SW 1271 (cell line): ENCODE measurements at regions not wholly inside any gene's neighbourhood (a gene's known extent, or its start where the extent isn't known, plus 50 kb on each side); places are given as distances from the start of the nearest gene placed in this dataset.
A peak's percentile ranks its signal among the peaks of the same experiment; 100 is the strongest.

ENCODE experiments used
- DNase-seq, 2 experiments: peaks; one replicate each; lab custom pipeline; 2025; lab: John Stamatoyannopoulos, UW

DNA sequence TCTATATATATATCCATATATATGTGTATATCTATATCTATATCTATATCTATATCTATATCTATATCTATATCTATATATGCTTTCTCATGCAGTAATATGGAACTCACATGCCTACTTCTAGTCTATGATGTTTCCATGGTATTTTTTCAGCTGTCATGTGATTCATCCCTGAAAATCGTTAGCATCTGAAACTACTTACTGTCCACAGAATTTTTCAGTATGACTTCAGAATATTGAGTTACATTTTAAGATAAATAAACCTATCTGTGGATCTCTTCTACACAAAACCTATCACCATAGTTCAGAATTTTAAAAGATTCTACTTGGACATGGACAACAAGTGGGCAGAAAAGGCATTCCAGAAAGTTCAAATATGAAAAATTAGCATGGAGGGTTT, 855.1 kb upstream of the INTU start:
- DNase-seq: peak; percentile 0 to 54

DNA sequence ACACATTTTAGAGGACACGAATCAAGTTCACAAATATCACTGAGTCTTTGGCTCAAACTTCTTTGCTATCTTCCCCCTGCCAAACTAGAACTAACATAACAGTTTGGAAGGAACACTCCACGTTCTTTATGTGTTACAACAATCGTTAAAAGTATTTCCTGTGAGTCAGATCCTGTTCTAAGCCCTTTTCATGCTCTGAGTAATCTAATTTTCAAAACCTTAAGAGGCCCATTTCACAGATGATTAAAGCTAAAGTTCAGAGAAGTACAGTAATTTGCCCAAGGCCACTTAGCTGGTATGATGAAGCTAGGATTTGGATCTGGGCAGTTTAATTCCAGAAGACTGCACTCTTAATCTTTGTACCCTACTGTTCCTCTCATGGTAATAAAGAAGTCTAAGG, 854.4 kb upstream of the INTU start:
- DNase-seq: peak; percentile 27 to 75

GRCh38 chr4:126779001-126779400, 853.8 kb upstream of the INTU start:
- DNase-seq: no peak

DNA sequence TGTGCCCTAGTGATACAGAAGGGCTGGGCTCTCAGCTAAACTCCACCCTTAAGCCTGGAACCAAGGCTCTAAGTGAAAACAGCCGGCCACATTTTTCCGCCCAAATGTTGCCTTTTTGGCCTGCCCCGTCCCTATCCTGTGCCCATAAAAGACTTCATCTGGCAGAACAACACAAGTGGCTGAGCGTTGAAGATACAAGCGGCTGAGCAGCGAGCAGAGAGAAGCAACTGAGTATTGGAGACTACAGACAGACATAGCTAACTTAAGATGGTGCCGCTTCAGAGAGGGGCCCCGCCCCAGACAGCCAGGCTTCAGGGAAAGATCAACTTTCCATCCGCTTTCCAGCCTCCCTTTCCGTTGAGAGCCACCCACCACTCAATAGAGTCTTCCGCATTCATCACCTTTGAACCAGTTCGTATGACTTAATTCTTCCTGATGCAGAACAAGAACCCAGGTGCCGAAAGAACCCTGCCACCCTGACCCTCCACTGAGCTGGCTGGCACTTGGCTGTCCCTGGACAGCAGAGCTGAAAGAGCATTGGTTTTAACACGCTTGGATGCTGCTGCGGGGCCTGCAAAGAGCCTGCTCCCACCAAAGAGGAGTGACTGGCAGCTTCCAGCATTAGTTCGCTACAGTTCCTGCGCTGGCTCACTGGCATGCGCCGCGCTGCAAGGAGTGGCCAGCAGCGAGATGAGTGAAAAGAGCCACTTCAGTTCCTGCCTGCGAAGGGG, 853.2 kb upstream of the INTU start:
- DNase-seq: no peak

DNA sequence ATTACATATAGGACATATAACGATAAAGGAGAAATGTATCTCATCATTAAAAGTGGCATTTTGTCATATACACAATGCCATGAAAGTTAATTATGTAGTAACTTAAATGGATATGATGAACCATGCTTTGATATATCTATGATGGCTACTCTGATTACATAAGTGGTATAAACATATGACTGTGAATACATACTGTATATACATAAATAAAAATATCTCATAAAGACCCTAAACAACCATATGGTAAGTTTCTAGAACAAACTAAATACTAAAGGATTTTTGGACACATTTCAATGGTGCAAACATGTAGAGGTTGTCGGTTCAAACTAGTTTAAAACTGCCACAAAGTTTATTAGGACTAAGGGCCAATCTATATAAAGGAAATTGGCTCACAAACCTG, 849.6 kb upstream of the INTU start:
- no peak for DNase-seq

DNA sequence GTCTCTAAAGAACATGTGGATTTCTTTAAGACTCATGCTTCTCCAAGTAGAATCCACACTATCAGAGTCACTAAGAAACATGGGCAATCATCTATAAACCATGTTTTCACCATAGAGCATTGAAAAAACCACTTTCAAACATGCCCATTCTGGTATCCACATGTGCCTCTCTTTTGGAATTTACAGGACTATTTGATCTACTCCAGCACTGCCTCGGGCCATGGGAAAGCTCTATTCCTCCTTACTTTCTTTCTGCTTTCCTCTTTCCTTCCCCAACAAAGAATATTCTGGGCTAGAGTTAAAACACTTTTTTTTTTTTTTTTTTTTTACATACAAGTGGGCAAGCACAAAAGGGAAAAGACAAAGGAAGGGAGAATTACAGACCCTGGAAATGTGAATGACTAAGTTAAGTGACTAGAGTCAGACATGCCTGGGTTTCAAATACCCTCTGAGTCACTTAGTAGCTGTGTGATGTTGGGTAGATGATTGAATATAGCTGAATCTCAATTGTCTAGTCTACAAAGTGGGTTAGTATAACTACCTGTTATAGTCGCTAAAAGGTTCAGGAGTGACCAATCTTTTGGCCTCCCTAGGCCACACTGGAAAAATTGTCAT, 847.7 kb upstream of the INTU start:
- no peak for DNase-seq

- peak in 1 of 2 experiments; percentile 20 for DNase-seq
Measured at GRCh38 chr4:126790633-126791032, 842.1 kb upstream of the INTU start.

DNA sequence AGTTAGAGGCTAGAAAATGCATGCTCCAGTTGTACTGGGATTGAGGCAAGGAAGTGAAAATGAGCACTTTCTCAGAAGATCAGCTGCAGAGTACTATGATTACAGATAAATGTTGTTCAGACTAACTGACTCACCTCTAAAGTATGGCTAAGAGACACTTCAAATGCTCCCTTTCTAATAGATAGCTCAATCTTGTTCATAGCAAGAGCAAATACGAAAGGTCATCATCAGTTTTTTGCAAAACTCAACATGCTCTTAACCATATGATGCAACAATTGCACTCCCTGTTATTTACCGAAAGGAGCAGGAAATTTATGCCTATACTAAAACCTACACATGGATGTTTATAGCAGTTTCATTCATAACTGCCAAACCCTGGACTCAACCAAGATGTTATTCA, 838.4 kb upstream of the INTU start:
- no peak for DNase-seq

- no peak for DNase-seq
Measured at GRCh38 chr4:126798214-126798613, 834.5 kb upstream of the INTU start.

DNA sequence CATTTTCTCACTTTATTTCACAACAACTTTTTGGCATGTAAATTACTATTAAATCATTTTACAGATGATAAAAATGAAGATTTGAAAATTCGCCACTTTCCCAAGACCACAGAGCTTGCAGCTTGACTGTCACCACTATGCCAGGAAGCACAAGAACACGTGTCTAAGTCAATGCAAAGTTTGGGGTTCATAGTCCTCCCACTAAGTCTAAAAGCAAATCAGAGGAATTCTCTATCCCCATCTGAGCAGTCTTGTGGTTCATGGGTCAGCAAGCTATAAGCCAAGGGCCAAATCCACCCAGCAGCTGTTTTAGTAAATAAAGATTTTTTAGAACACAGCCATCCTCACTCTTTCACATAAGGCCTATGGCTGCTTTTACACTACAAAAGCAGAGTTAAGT, 833.3 kb upstream of the INTU start:
- DNase-seq: no peak

DNA sequence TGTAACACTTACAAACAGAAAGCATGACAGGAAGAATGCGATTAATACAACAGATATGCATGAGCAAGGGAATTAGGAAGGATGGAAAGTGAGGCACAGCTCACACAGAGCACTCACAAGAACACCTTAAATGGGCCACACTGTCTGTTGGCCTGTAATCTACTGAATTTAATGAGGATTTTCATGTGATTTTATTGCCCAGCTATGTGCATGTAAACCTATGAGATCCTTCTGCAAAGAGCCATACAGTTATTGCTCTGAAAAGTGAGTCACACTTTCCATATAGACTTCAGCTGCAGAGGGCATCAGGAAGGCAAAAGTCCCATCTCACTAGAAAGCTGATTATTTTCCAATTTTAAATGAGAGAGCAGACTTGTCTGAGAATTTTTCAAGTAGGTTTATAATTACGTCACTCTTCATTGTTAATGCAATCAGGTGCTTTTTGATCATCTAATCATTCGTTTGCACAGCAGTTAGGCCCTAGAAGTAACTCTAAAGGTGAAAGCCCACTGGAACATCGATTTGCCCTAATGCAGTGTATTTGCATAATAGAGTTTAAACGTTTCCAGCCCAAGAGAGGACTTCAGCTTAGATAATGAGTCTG, 832.7 kb upstream of the INTU start:
- no peak for DNase-seq

GRCh38 chr4:126800575-126801141, 832.1 kb upstream of the INTU start:
- no peak for DNase-seq

DNA sequence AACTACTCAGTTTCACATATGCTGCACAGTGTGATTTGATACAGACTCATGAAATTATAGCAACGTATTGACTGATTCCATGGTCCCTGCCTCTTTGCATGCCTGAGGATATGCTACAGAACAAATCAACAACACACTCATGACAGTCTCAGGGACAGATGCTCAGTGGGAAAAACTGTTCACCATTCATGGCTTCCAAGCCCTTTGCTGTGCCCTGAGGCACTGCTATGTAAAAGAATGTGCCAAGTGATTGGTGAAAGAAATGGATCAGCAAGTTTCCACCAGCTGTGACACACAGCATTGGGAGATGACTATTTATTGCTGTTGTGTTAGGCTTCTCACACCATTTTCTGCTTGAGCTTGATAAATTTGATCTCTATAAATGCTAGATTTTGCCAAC, 825.6 kb upstream of the INTU start:
- DNase-seq: no peak

GRCh38 chr4:126812076-126812475, 820.7 kb upstream of the INTU start:
- no peak for DNase-seq

- DNase-seq: no peak
Measured at GRCh38 chr4:126820631-126821030, 812.1 kb upstream of the INTU start.

DNA sequence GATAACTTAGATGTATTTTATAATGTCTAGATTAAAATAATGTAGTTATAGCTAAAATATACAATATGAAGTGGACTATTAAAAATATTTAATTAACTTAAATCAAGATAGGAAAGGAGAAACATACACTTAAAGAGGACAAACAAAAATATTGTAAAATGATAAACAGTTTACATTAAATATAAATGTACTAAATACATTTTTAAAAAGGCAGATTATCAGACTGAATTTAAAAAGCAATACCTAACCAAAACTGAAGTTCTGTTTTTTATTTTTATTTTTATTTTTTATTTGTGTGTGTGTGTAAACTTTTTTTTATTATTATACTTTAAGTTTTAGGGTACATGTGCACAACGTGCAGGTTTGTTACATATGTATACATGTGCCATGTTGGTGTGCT, 811.6 kb upstream of the INTU start:
- no peak for DNase-seq

GRCh38 chr4:126825083-126825482, 807.7 kb upstream of the INTU start:
- DNase-seq: no peak

- DNase-seq: no peak
Measured at GRCh38 chr4:126827669-126828068, 805.1 kb upstream of the INTU start.

GRCh38 chr4:126834854-126835253, 797.9 kb upstream of the INTU start:
- no peak for DNase-seq

DNA sequence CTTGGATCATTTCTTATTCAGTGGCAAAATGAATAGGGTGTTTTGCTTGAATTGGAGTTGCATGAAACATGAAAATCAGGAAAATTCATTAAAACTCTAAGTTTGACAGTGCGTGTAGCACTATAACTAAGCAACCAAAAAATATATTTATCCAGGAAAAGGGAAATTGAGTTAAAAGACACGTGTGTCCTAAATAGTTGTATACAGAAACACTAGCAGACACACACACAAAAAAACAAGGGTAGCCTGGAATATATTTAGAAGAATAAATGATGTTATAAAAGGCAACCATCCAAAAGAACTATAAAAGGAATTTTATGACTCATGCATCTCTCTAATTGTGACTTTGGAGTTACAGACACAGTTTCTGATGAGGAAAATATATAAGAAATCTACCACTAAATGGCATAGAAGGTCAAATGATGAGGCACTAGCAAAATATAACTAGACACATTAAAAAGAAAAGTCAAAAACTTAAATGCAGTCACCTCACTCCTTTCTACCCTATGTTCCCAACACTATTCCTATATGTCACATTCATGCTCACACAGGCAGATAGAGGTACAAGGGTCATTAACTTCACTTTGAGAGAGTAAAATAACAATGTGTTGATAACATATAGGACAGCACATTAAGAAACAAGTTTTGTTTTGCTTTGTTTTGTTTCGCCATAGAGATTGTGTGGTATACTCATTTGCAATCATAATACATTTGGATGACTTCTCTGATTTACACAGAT, 793.6 kb upstream of the INTU start:
- no peak for DNase-seq

DNA sequence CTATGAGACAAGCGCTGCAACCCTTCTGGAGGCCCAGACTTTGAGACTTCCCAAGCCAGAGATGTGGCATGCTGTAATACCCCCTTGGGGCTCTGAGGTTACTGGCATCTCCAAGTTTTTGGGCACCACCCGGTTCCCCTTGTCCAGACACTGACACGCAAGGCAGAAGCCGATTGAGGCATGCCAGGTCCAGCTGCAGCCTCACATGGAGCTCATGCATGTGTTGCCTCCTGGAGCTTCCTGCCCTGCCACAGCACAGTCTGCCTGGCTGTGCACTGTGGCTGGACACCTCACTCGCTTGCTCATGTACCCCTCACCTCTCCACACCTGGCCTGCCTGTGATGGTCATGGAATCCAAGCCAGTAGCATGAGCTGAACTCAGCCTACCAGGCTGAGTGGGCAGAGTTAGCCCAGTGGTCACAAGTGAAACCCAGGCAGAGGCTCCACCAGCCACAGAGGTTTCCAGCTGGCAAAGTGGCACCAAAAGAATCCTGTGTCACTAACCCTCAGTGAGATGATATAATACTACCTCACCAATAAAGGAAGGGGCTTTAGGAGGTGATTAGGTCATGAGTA, 789.2 kb upstream of the INTU start:
- DNase-seq: no peak

DNA sequence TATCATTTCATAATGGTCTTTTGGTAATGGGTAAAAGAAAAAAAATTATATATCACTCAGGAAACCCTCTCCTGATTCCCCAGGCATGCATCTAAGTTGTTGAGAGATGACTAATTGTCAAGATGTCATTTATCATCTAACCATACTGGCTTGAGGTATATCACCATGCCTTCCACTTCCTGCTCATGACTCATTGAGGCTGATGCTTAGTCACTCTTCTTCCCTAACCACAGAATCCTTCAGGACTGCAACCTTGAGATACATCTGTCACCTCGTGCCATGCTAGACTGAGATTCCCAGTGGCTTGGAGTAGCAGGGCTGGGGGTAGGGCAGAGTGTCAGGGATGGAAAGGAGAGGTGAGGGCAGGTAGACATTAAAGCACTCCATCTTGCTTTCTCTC, 782.5 kb upstream of the INTU start:
- peak; percentile 93 to 96 for DNase-seq
